Endothelial cell of umbilical vein (primary cell): ENCODE measurements at regions not wholly inside any gene's neighbourhood (a gene's known extent, or its start where the extent isn't known, plus 50 kb on each side); places are given as distances from the start of the nearest gene placed in this dataset.

Source experiments
- BruUV-seq: library from RNA; stranded (reverse); fragments of 400-500 nt; replicated peaks from 2 replicates; lab custom pipeline; 2021; lab: Mats Ljungman, UMichigan
- CTCF ChIA-PET: fragments of 300-600, 350-600 bp; sonication (Branson Sonifier 250); formaldehyde crosslinking; loops from one replicate; lab custom pipeline; 2021; ENCODE audit warnings: antibody characterized with exemption, inconsistent platforms; lab: Charles Lee
- POLR2A ChIA-PET: fragments of 300-600, 350-600 bp; sonication (Branson Sonifier 250); formaldehyde crosslinking; loops from one replicate; lab custom pipeline; 2021; ENCODE audit warnings: antibody characterized with exemption, inconsistent platforms; lab: Charles Lee
- DNase-seq: peaks from one replicate; pipeline ENCODE4 v3.0.0-alpha.2; 2011; ENCODE audit warnings: low read depth, low spot score
- FAIRE-seq: peaks from 2 replicates; lab custom pipeline; 2011; peaks lifted over from hg19 to GRCh38; lab: Jason Lieb, UNC
- H2AFZ ChIP-seq: 2 replicates; pipeline ENCODE4 v1.6.0; 2012; ENCODE audit warnings: low read depth, low read length, control low read depth, inconsistent platforms
- H3K27ac ChIP-seq: 2 replicates; pipeline ENCODE4 v1.5.1; 2011; ENCODE audit warnings: low read depth, mild to moderate bottlenecking, control low read depth, low read length, moderate library complexity; ENCODE audit not compliant: insufficient read depth
- H3K27me3 ChIP-seq, 2 experiments: 2 replicates each; pipeline versions ENCODE4 v1.6.0 to v1.6.1; 2011; ENCODE audit warnings: low read length in 2 of 2, mixed read lengths in 1 of 2; ENCODE audit not compliant: control insufficient read depth in 2 of 2, insufficient read depth in 2 of 2
- H3K36me3 ChIP-seq, 2 experiments: 2 replicates in 1 of 2; 3 replicates in 1 of 2; pipeline ENCODE4 v1.5.1; 2011; ENCODE audit warnings: low read length in 2 of 2, mild to moderate bottlenecking in 1 of 2, moderate library complexity in 1 of 2; ENCODE audit not compliant: control insufficient read depth in 2 of 2, insufficient read depth in 2 of 2; ENCODE audit errors: extremely low read depth in 1 of 2
- H3K4me1 ChIP-seq: 3 replicates; pipeline ENCODE4 v1.5.1; 2011; ENCODE audit warnings: mild to moderate bottlenecking, low read length; ENCODE audit not compliant: control insufficient read depth, insufficient read depth; ENCODE audit errors: extremely low read depth
- H3K4me2 ChIP-seq: 2 replicates; pipeline ENCODE4 v1.6.1; 2011; ENCODE audit warnings: low read length, control low read depth, mixed read lengths; ENCODE audit not compliant: insufficient read depth
- H3K4me3 ChIP-seq, 3 experiments: fragments of 200-600 bp in 1 of 3; sonication (generic), shearing (Covaris generic) in 1 of 3; replicated peaks in 1 of 3; 2 replicates each; pipeline ENCODE4 v1.5.1; 2011 to 2016; ENCODE audit warnings: control low read depth in 3 of 3, low read length in 3 of 3, mild to moderate bottlenecking in 2 of 3, inconsistent platforms in 1 of 3, low read depth in 1 of 3, moderate library complexity in 1 of 3; ENCODE audit not compliant: insufficient read depth in 1 of 3
- H3K79me2 ChIP-seq: 2 replicates; pipeline ENCODE4 v1.6.0; 2012; ENCODE audit warnings: low read length, inconsistent platforms; ENCODE audit not compliant: control insufficient read depth, insufficient read depth
- H3K9ac ChIP-seq: replicated peaks from 2 replicates; pipeline ENCODE3; 2011; ENCODE audit warnings: low read length, control low read depth; ENCODE audit not compliant: insufficient read depth; ENCODE audit errors: extremely low read depth
- H3K9me1 ChIP-seq: replicated peaks from 3 replicates; pipeline ENCODE4 v1.6.0; 2011; ENCODE audit warnings: mild to moderate bottlenecking, low read length; ENCODE audit not compliant: control insufficient read depth, insufficient read depth; ENCODE audit errors: extremely low read depth
- H3K9me3 ChIP-seq: replicated peaks from 2 replicates; pipeline ENCODE4 v1.5.1; 2012; ENCODE audit warnings: low read length, inconsistent platforms; ENCODE audit not compliant: control insufficient read depth, insufficient read depth
- H4K20me1 ChIP-seq: replicated peaks from 2 replicates; pipeline ENCODE3; 2011; ENCODE audit warnings: mild to moderate bottlenecking, low read length; ENCODE audit not compliant: control insufficient read depth, insufficient read depth; ENCODE audit errors: extremely low read depth
- CTCF ChIP-seq, 2 donors: IDR thresholded peaks; 1 replicate in 1 of 2; 2 replicates in 1 of 2; pipeline ENCODE4 v1.5.1; 2011; ENCODE audit warnings: low read length in 2 of 2, mild to moderate bottlenecking in 2 of 2, moderate library complexity in 2 of 2, control low read depth in 1 of 2, inconsistent platforms in 1 of 2, low read depth in 1 of 2; ENCODE audit not compliant: insufficient read depth in 1 of 2; ENCODE audit errors: extremely low read depth in 1 of 2
- EZH2 ChIP-seq: IDR thresholded peaks from 2 replicates; pipeline ENCODE4 v1.6.1; 2012; ENCODE audit warnings: borderline replicate concordance, low read depth, mild to moderate bottlenecking, moderate library complexity, low read length, inconsistent platforms; ENCODE audit not compliant: severe bottlenecking
- FOS ChIP-seq: IDR thresholded peaks from 2 replicates; pipeline ENCODE4 v1.6.1; 2011; ENCODE audit warnings: mild to moderate bottlenecking, low read length, moderate library complexity, borderline replicate concordance; ENCODE audit not compliant: insufficient read depth
- GATA2 ChIP-seq: IDR thresholded peaks from 2 replicates; pipeline ENCODE4 v1.7.0; 2011; ENCODE audit warnings: low read depth, mild to moderate bottlenecking, moderate library complexity, mixed read lengths, low read length; ENCODE audit not compliant: insufficient read length, insufficient read depth
- JUN ChIP-seq: IDR thresholded peaks from 2 replicates; pipeline ENCODE4 v1.6.1; 2011; ENCODE audit warnings: borderline replicate concordance, low read depth; ENCODE audit not compliant: insufficient read length, insufficient read depth
- MYC ChIP-seq: IDR thresholded peaks from one replicate; pipeline ENCODE4 v1.6.1; 2011; ENCODE audit warnings: mild to moderate bottlenecking, low read depth, low read length
- POLR2A ChIP-seq: IDR thresholded peaks from 2 replicates; pipeline ENCODE4 v1.6.1; 2012; ENCODE audit warnings: low read depth, mild to moderate bottlenecking, control low read depth, low read length
- POLR2AphosphoS5 ChIP-seq: IDR thresholded peaks from 2 replicates; pipeline ENCODE4 v1.6.1; 2012; ENCODE audit warnings: low read depth, mild to moderate bottlenecking, control low read depth, low read length, moderate library complexity; ENCODE audit not compliant: insufficient read depth
- dilution Hi-C: fragments of 300-500 bp; cut with MboI; formaldehyde crosslinking; loops from one replicate; pipeline ENCODE4 v1.15.0; 2019; ENCODE audit warnings: low sequenced_read_pairs; ENCODE audit not compliant: extremely low pct_ligation_motif_present
- intact Hi-C: fragments of 100-400 bp; cut with micrococcal nuclease; formaldehyde crosslinking; loops from one replicate; pipeline ENCODE4 v1.10.0; 2022
- TF ChIP-seq, protein P1 (sequence below): IDR thresholded peaks from 2 replicates; pipeline ENCODE4 v1.6.1; 2011; ENCODE audit not compliant: insufficient read depth, insufficient read length

DNA sequence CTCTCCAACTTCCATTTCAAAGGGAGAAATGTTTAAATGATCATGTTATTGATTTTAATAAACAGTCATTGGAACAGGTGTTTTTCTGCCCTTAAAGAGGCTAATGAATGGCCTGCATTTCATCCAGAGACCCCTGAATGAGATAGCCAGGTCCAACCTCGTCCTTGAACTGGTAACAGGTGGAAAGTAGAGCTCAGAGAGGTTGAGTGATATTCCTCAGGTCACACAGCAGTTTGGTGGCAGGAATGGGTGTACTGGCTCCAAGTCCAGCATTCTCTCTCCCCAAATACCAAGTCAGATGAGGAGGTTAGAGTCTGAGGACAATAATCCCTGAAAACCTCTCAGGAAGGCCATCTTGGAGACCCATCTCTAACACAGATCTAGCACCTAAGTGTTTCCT, 81.7 kb upstream of the ANO1 start:
- no peak for DNase-seq
- H3K9me1 ChIP-seq, result no peaks in the 10 kb centered on the region
- no peaks in the 10 kb centered on the region for H3K36me3 ChIP-seq
- CTCF ChIA-PET, result no interaction called here
- no peaks in the 10 kb centered on the region for H3K4me1 ChIP-seq
- BruUV-seq, result no TSS peak
- H3K79me2 ChIP-seq, result no peaks in the 10 kb centered on the region
- dilution Hi-C loops (no loop called here), intact Hi-C loops (no loop called here)
- no peak overlapping the region for H3K4me3 ChIP-seq
- POLR2A ChIA-PET, result no interaction called here
- no peak for TF ChIP-seq CTCF (IDR thresholded peaks at IDR 0.05; ENCODE audit: extremely low read depth in 1 of 2, insufficient read depth in 1 of 2, low read depth in 1 of 2, low read length in 2 of 2)
- no peak for TF ChIP-seq POLR2AphosphoS5
- no peak for TF ChIP-seq JUN
- no peak for TF ChIP-seq GATA2
- TF ChIP-seq MYC, result no peak
- TF ChIP-seq, protein P1, sequence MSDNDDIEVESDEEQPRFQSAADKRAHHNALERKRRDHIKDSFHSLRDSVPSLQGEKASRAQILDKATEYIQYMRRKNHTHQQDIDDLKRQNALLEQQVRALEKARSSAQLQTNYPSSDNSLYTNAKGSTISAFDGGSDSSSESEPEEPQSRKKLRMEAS, result no peak
- TF ChIP-seq POLR2A, result no peak
- TF ChIP-seq FOS, result no peak
- no peak for TF ChIP-seq EZH2
- FAIRE-seq, result no peak
- H3K4me2 ChIP-seq, result no peak overlapping the region
- H4K20me1 ChIP-seq, result no peaks in the 10 kb centered on the region
- H3K27me3 ChIP-seq, result peaks cover 0 to 3% of the 10 kb centered on the region in 2 experiments
- H2AFZ ChIP-seq, result no peak overlapping the region
- no peak overlapping the region for H3K9ac ChIP-seq
- H3K27ac ChIP-seq, result no peak overlapping the region
- no peaks in the 10 kb centered on the region for H3K9me3 ChIP-seq
